ENCODE measurements at regions not wholly inside any gene's neighbourhood (a gene's known extent, or its start where the extent isn't known, plus 50 kb on each side); places are given as distances from the start of the nearest gene placed in this dataset.

- no peak for TF ChIP-seq CTCF (IDR thresholded peaks at IDR 0.05)
- no peak for TF ChIP-seq POLR2AphosphoS5 (IDR thresholded peaks at IDR 0.05)
- no peak for TF ChIP-seq POLR2A (IDR thresholded peaks at IDR 0.05)
Measured at GRCh38 chr6:43953256-43953655, 174.0 kb downstream of the MRPL14 start.

All from breast epithelium (tissue), 3 donors.